Endometrium (tissue), 2 donors: ENCODE measurements at regions not wholly inside any gene's neighbourhood (a gene's known extent, or its start where the extent isn't known, plus 50 kb on each side); places are given as distances from the start of the nearest gene placed in this dataset.
"Not testable (repeated sequence)": the region's sequence is repeated elsewhere in the genome, so short reads cannot be mapped to it uniquely, and the experiment has no call there.

Experiments
- FAIRE-seq: peaks from 2 replicates; lab custom pipeline; 2012; peaks lifted over from hg19 to GRCh38; lab: Jason Lieb, UNC
- donor health status: control.
- donor health status: control.

GRCh38 chr7:138220321-138220720, 144.1 kb downstream of the AKR1D1 start:
- FAIRE-seq, result not testable (repeated sequence)

DNA sequence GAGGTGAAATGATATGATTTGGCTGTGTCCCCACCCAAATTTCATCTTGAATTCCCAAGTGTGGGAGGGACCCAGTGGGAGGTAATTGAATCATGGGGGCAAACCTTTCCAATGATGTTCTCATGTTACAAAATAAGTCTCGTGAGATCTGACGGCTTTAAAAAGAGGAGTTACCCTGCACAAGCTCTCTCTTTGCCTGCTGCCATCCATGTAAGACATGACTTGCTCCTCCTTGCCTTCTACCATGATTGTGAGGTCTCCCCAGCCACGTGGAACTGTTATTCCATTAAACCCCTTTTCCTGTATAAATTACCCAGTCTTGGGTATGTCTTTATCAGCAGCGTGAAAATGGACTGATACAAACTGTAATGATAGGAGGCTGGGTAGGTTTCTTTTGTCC, 145.1 kb downstream of the AKR1D1 start:
- not testable (repeated sequence) for FAIRE-seq

- FAIRE-seq, result no peak
These were observed 147.2 kb downstream of the AKR1D1 start for GRCh38 chr7:138223402-138223879.

GRCh38 chr7:138226001-138226476, 149.8 kb downstream of the AKR1D1 start:
- no peak for FAIRE-seq

GRCh38 chr7:138226745-138227279, 150.6 kb downstream of the AKR1D1 start:
- FAIRE-seq, result no peak

DNA sequence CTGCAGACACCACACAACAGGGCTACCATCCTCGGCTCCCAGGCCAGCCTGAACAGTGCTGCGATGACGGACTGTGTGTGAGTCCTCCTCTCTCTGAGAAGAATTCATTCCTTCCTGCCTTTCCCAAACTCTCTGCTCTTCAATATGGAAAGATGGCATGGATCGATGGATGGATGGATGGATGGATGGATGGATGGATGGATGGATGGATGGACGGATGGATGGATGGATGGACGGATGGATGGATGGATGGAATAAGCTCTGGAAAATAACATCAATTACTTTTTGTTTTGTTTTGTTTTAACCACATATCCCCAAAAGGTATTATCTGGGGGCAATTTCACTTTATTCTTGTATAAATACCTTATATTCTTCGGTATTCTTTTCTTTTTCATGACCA, 151.9 kb downstream of the AKR1D1 start:
- FAIRE-seq, result no peak

- FAIRE-seq, result no peak
These were observed 152.5 kb downstream of the AKR1D1 start for GRCh38 chr7:138228769-138229168.

- no peak for FAIRE-seq
These were observed 156.9 kb downstream of the AKR1D1 start for GRCh38 chr7:138233189-138233588.

DNA sequence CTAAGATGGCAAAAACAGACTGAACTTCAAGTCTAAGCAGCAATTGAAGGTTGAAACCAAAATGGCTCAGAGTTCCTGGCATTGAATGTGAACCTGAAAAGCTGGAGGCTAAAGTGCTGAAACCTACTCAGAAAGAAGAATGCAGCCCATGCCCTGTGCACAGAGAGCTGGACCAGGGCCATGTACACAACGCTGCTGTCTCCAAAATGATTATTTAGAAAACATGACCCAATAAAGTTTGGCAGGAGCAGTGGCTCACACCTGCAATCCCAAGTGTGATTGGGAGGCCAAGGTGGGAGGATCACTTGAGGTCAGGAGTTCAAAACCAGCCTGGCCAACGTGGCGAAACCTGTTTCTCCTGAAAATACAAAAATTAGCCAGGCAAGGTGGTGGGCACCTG, 158.9 kb downstream of the AKR1D1 start:
- FAIRE-seq, result no peak

DNA sequence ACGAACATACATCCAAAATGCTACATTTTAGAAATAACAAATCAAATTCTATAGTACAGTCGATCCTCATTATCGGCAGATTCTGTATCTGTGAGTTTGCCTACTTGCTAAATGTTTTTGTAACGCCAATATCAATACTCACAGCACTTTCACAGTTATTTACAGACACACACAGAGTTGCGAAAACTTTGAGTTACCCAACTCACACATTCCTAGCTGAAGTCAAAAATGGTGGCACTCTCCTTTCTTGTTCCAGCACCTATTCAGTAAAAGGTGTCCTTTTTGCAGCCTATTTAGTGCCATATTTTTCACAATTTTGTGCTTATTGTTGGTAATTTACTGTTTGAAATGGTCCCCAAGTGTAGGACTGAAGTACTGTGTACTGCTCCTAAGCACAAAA, 161.7 kb downstream of the AKR1D1 start:
- FAIRE-seq, result no peak

GRCh38 chr7:138238734-138239659, 162.7 kb downstream of the AKR1D1 start:
- no peak for FAIRE-seq

DNA sequence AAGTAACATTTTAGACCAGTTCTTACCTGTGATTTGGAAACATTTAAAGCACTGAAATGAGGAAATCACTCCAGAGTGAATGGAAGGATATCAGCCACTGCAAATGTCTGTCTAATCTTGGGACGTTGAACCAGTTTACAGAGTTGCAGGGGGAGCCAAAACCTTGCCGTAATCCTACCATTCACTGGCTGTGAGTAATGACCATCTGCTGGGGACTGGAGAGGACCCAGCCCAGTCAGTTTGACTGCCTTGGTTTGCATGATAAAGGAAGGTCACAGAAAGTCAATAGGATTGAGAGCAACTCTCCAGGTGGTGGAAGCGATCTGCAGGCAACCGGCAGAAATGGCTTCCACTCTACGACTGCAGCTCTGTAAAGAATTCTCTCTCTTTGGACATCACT, 167.2 kb downstream of the AKR1D1 start:
- no peak for FAIRE-seq

GRCh38 chr7:138243836-138244235, 167.6 kb downstream of the AKR1D1 start:
- FAIRE-seq, result no peak

DNA sequence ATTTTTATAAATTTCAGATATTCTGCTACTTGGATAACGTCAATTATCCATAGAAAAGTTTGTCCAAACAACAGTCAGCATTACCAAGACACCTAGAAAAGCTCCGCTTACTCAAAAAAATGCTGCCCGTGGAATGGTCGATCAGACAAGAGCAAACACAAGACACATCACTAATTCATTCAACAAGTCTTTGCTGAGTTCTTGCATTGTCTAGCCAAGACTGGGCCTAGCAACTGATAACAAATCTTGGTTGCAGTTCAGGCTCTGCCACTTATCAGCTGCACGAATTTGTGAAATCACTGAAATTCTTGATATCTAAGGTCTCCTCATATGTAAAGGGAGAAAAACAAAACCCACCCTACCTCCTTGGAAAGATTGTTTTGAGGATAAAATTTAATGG, 168.3 kb downstream of the AKR1D1 start:
- FAIRE-seq, result peak; percentile 4

GRCh38 chr7:138245216-138245615, 169.0 kb downstream of the AKR1D1 start:
- FAIRE-seq, result no peak

DNA sequence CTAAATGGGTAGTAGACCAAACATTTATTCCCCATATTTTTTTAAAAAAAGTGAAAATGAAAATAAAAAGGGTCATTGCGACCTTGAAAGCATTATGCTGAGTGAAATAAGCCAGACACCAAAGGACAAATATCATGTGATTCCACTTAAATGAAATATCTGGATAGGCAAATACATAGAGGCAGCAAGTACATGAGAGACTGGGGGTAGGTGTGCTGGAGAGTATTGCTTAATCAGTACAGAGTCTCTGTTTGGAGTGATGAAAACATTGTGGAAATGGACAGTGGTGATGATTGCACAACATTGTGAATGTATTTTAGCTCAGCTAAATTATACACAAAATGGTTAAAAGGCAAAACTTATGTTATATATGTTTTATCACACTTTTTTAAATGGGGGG, 169.4 kb downstream of the AKR1D1 start:
- FAIRE-seq, result no peak

DNA sequence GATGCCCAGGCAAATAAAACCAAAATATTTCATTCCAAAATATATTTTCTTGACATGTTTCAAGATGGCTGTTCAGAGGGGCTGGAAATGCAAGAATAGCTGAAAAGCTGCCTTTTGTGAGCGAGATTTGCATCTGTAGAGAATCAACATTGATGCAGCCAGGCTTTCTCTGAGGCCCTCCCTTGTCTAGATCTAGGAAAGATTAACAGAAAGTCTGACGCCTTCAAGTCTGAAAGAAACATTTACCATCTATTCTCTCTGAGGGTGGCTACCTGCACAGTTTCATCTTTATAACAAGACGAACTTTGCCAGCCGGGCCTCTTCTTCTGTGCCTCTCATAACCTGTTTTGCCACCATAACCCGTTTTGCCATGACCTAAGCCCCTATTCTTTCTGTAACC, 170.2 kb downstream of the AKR1D1 start:
- FAIRE-seq, result no peak

- FAIRE-seq, result no peak
These were observed 170.8 kb downstream of the AKR1D1 start for GRCh38 chr7:138247081-138247480.

GRCh38 chr7:138247568-138248333, 171.5 kb downstream of the AKR1D1 start:
- no peak for FAIRE-seq

DNA sequence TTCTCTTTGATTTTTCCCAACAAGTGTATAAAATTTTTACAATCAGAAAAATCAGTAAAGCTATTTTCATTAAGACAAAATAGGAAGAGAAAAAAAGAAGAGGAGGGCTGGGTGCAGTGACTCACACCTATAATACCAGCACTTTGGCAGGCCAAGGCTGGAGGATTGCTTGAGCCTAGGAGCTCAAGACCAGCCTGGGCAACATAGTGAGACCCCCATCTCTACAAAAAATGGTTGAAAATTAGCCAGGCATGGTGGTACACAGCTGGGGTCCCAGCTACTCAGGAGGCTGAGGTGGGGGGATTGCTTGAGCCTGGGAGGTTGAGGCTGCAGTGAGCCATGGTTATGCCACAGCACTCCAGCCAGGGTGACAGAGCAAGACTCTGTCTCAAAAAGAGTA, 172.3 kb downstream of the AKR1D1 start:
- no peak for FAIRE-seq

DNA sequence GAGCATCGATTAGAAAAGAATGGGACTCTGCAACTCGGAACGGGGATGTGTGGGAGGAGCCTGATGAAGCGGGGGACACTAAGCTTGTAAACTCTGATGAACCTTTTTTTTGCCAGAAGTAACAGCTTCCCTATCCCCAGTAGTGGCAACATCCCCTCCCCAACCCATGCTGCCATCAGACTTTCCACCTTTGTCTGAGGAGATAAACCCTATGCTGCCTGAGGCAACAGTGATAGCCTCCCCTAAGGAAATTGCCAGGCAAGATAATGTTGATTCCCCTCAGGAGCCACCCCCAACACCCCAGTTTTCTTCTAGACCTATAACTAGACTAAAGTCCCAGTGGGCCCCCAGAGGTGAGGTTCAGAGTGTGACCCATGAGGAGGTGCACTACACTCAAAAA, 173.7 kb downstream of the AKR1D1 start:
- FAIRE-seq, result no peak

DNA sequence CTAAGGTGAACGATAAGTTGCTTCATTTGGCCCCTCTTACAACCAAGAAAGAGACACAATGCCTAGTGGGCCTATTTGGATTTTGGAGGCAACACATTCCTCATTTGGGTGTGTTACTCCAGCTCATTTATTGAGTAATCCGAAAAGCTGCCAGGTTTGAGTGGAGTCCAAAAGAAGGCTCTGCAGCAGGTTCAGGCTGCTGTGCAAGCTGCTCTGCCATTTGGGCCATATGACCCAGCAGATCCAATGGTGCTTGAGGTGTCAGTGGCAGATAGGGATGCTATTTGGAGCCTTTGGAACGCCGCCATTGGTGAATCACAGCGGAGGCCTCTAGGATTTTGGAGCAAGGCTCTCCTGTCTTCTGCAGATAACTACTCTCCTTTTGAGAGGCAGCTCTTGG, 176.4 kb downstream of the AKR1D1 start:
- FAIRE-seq, result not testable (repeated sequence)

DNA sequence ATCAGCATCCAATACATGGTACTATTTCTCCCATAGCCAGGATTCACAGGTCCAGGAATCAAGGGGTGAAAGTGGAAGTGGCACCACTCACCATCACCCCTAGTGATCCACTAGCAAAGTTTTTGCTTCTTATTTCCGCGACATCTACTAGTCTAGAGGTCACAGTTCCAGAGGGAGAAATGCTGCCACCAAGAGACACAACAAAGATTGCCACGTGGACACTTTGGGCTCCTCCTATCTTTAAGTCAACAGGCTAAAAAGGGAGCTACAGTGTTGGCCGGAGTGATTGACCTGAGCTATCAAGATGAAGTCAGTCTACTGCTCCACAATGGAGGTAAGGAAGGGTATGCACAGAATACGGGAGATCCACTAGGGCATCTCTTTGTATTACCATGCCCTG, 178.2 kb downstream of the AKR1D1 start:
- no peak for FAIRE-seq
